Vagina (tissue), 2 donors: ENCODE measurements at regions not wholly inside any gene's neighbourhood (a gene's known extent, or its start where the extent isn't known, plus 50 kb on each side); places are given as distances from the start of the nearest gene placed in this dataset.

ENCODE experiments used
- DNase-seq, 2 donors: peaks; one replicate each; pipeline ENCODE4 v3.0.0-alpha.2; 2017; ENCODE audit errors: extremely low spot score in 2 of 2
- H3K27ac ChIP-seq: fragments of 200-600 bp; sonication (generic); one replicate; pipeline ENCODE4 v1.5.1; 2019
- H3K27me3 ChIP-seq: fragments of 200-600 bp; sonication (generic); one replicate; pipeline ENCODE4 v1.5.1; 2019
- H3K36me3 ChIP-seq, 2 donors: fragments of 200-600 bp; sonication (generic); one replicate each; pipeline ENCODE4 v1.5.1; 2017 to 2019
- H3K4me1 ChIP-seq: fragments of 200-600 bp; sonication (generic); one replicate; pipeline ENCODE4 v1.5.1; 2019
- H3K4me3 ChIP-seq, 2 donors: fragments of 200-600 bp; sonication (generic); 1 replicate in 1 of 2; 2 replicates in 1 of 2; pipeline ENCODE4 v1.5.1; 2016 to 2019
- H3K9me3 ChIP-seq: fragments of 200-600 bp; sonication (generic); one replicate; pipeline ENCODE4 v1.5.1; 2019
- CTCF ChIP-seq, 3 experiments: fragments of 450-650 bp in 2 of 3; fragments of 200-600 bp in 1 of 3; sonication (generic) in 1 of 3; IDR thresholded peaks; one replicate each; pipeline ENCODE4 v1.5.1; 2017 to 2019; ENCODE audit warnings: antibody characterized with exemption in 3 of 3, mild to moderate bottlenecking in 2 of 3, moderate library complexity in 2 of 3
- POLR2A ChIP-seq, 2 donors: fragments of 450-650 bp; IDR thresholded peaks; one replicate each; pipeline ENCODE4 v1.6.1; 2017; ENCODE audit warnings: antibody characterized with exemption in 2 of 2, mild to moderate bottlenecking in 2 of 2, moderate library complexity in 2 of 2
- POLR2AphosphoS5 ChIP-seq, 2 donors: sonication (generic); formaldehyde crosslinking; IDR thresholded peaks; one replicate each; pipeline ENCODE4 v1.9.0; 2017; ENCODE audit warnings: antibody characterized with exemption in 2 of 2, mild to moderate bottlenecking in 2 of 2, low read depth in 1 of 2; ENCODE audit not compliant: insufficient read depth in 1 of 2
- intact Hi-C: fragments of 100-400 bp; cut with DNase I; formaldehyde crosslinking; loops from one replicate; pipeline ENCODE4 v1.15.1; 2023

- DNase-seq: peak in 1 of 2 donors; percentile 96
- intact Hi-C loops: no loop called here
Measured at GRCh38 chr22:49676783-49677494, 150.7 kb downstream of the BRD1 start.

GRCh38 chr22:49676230-49676629, 151.4 kb downstream of the BRD1 start:
- Histone ChIP-seq H3K27ac (no peak overlapping the region), H3K27me3 (no peaks in the 10 kb centered on the region), H3K4me1 (peaks cover under 1% of the 10 kb centered on the region), H3K9me3 (no peaks in the 10 kb centered on the region), H3K36me3 (no peaks in the 10 kb centered on the region), H3K4me3 (no peak overlapping the region)
- intact Hi-C loops: no loop called here
- DNase-seq: no peak
- TF ChIP-seq CTCF (IDR thresholded peaks at IDR 0.05) (no peak), POLR2A (IDR thresholded peaks at IDR 0.05) (no peak), POLR2AphosphoS5 (IDR thresholded peaks at IDR 0.05; ENCODE audit: insufficient read depth in 1 of 2, low read depth in 1 of 2) (no peak)

More at GRCh38 chr22:49676783-49677494, 150.7 kb downstream of the BRD1 start:
- H3K4me1 ChIP-seq: no peaks in the 10 kb centered on the region
- TF ChIP-seq POLR2AphosphoS5 (IDR thresholded peaks at IDR 0.05; ENCODE audit: insufficient read depth in 1 of 2, low read depth in 1 of 2) (no peak), POLR2A (IDR thresholded peaks at IDR 0.05) (no peak)
- H3K9me3 ChIP-seq: no peaks in the 10 kb centered on the region
- no peak overlapping the region for H3K4me3 ChIP-seq
- no peaks in the 10 kb centered on the region for H3K36me3 ChIP-seq
- no peaks in the 10 kb centered on the region for H3K27me3 ChIP-seq
- no peak overlapping the region for H3K27ac ChIP-seq

- no peaks in the 10 kb centered on the region for H3K9me3 ChIP-seq
- H3K36me3 ChIP-seq: no peaks in the 10 kb centered on the region
- H3K4me1 ChIP-seq: peaks cover 9% of the 10 kb centered on the region
- intact Hi-C loops: no loop called here
- H3K27me3 ChIP-seq: peaks cover 5% of the 10 kb centered on the region
- TF ChIP-seq POLR2AphosphoS5 (IDR thresholded peaks at IDR 0.05; ENCODE audit: insufficient read depth in 1 of 2, low read depth in 1 of 2) (no peak), POLR2A (IDR thresholded peaks at IDR 0.05) (no peak), CTCF (IDR thresholded peaks at IDR 0.05) (no peak)
- no peak overlapping the region for H3K27ac ChIP-seq
- DNase-seq: no peak
- H3K4me3 ChIP-seq: no peak overlapping the region
Measured at GRCh38 chr22:49674479-49675050, 153.1 kb downstream of the BRD1 start.

- TF ChIP-seq POLR2AphosphoS5 (IDR thresholded peaks at IDR 0.05; ENCODE audit: insufficient read depth in 1 of 2, low read depth in 1 of 2): no peak
- no peak for TF ChIP-seq CTCF (IDR thresholded peaks at IDR 0.05)
- no peak for TF ChIP-seq POLR2A (IDR thresholded peaks at IDR 0.05)
- Histone ChIP-seq H3K4me3 (no peak overlapping the region), H3K36me3 (no peaks in the 10 kb centered on the region), H3K27me3 (peaks cover 5% of the 10 kb centered on the region), H3K27ac (no peak overlapping the region), H3K4me1 (peaks cover 9% of the 10 kb centered on the region), H3K9me3 (no peaks in the 10 kb centered on the region)
- intact Hi-C loops: no loop called here
- no peak for DNase-seq
Measured at GRCh38 chr22:49673048-49673447, 154.6 kb downstream of the BRD1 start.

- DNase-seq: no peak
- intact Hi-C loops: no loop called here
- Histone ChIP-seq H3K4me3 (no peak overlapping the region), H3K4me1 (peaks cover 9% of the 10 kb centered on the region), H3K27me3 (peaks cover 5% of the 10 kb centered on the region), H3K36me3 (no peaks in the 10 kb centered on the region), H3K27ac (no peak overlapping the region), H3K9me3 (no peaks in the 10 kb centered on the region)
- no peak for TF ChIP-seq CTCF (IDR thresholded peaks at IDR 0.05)
- no peak for TF ChIP-seq POLR2AphosphoS5 (IDR thresholded peaks at IDR 0.05; ENCODE audit: insufficient read depth in 1 of 2, low read depth in 1 of 2)
- no peak for TF ChIP-seq POLR2A (IDR thresholded peaks at IDR 0.05)
Measured at GRCh38 chr22:49672014-49672516, 155.6 kb downstream of the BRD1 start.
